ENCODE measurements at regions not wholly inside any gene's neighbourhood (a gene's known extent, or its start where the extent isn't known, plus 50 kb on each side); places are given as distances from the start of the nearest gene placed in this dataset.

DNA sequence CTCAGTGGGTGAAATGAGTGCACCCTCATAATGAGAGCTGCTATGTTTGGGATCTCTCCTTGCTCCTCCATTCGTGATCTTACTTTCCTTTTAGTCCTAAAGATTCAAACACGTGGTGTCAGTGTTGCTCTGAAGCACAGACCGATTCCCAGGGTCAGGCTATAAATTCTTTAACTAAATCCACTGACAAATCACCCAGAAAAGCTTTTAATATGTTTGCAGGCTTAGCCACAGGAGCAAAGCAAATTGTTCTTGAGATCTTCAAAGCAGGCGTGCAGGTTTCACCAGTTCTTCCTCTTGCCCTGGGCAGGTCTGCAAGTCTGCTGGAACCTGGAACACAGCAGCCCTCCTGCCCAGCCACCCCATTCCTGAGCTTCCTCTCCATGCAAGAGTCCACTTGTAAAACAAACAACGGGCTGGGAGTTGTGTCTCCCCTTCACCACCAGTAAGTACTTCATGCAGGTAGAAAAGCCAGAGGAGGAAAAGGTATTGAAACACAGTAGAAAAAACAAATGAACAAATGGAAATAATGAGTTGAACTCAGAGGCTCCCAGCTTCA lies 70.1 kb upstream of the ENPP6 start:
- TF ChIP-seq, protein P1, sequence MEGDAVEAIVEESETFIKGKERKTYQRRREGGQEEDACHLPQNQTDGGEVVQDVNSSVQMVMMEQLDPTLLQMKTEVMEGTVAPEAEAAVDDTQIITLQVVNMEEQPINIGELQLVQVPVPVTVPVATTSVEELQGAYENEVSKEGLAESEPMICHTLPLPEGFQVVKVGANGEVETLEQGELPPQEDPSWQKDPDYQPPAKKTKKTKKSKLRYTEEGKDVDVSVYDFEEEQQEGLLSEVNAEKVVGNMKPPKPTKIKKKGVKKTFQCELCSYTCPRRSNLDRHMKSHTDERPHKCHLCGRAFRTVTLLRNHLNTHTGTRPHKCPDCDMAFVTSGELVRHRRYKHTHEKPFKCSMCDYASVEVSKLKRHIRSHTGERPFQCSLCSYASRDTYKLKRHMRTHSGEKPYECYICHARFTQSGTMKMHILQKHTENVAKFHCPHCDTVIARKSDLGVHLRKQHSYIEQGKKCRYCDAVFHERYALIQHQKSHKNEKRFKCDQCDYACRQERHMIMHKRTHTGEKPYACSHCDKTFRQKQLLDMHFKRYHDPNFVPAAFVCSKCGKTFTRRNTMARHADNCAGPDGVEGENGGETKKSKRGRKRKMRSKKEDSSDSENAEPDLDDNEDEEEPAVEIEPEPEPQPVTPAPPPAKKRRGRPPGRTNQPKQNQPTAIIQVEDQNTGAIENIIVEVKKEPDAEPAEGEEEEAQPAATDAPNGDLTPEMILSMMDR (IDR thresholded peaks at IDR 0.05) = peak in 2 of 6 experiments; percentile 9 to 23
- TF ChIP-seq POLR2AphosphoS5 (IDR thresholded peaks at IDR 0.05) (no peak), EP300 (IDR thresholded peaks at IDR 0.05) (peak in 1 of 4 donors; percentile 22), POLR2A (IDR thresholded peaks at IDR 0.05) (no peak)
- Histone ChIP-seq H3K27ac (peak overlapping the region; percentile 55 to 76 (median 60)), H3K27me3 (no peaks in the 10 kb centered on the region), H3K36me3 (no peaks in the 10 kb centered on the region), H3K9me3 (no peaks in the 10 kb centered on the region), H3K4me3 (peak overlapping the region in 1 of 4 donors; percentile 11), H3K4me1 (peaks cover 6 to 23% (median 16%) of the 10 kb centered on the region in 4 donors)
- 18 to 26% methylated on average over 5 of the region's 5 CpGs for WGBS, 2 donors
- ATAC-seq (ENCODE audit: low FRiP score in 2 of 2) (peak; percentile 67 to 79), DNase-seq (peak in 1 of 2 donors; percentile 81)

DNA sequence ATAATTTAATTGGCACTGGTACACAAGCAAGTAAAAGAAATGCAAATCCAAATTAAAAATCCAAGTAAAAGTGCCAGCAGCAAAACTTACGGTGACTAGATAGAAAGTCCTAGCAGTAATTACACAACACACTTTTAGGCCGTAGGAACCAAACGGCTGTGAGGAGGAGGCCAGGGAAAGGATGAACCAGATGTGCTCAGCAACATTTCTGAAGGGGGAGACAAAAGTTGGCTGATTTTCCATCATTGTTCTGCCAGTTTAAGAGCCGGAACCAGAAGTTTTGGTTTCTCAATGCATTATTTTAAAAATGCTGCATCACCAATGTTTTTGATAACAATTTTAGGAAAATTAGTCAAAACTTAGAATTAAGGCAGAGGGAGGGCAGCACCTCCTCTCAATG lies 68.7 kb upstream of the ENPP6 start:
- WGBS, 2 donors = 68 to 82% methylated on average over 4 of the region's 4 CpGs
- TF ChIP-seq, protein P1 (IDR thresholded peaks at IDR 0.05) = no peak
- TF ChIP-seq POLR2A (IDR thresholded peaks at IDR 0.05) = no peak
- no peak for TF ChIP-seq EP300 (IDR thresholded peaks at IDR 0.05)
- TF ChIP-seq POLR2AphosphoS5 (IDR thresholded peaks at IDR 0.05) = no peak
- no peaks in the 10 kb centered on the region for H3K27me3 ChIP-seq
- H3K4me1 ChIP-seq = peaks cover 20 to 37% (median 28%) of the 10 kb centered on the region in 4 donors
- H3K4me3 ChIP-seq = no peak overlapping the region
- no peaks in the 10 kb centered on the region for H3K36me3 ChIP-seq
- no peak overlapping the region for H3K27ac ChIP-seq
- ATAC-seq (ENCODE audit: low FRiP score in 2 of 2) (no peak), DNase-seq (no peak)
- H3K9me3 ChIP-seq = no peaks in the 10 kb centered on the region

DNA sequence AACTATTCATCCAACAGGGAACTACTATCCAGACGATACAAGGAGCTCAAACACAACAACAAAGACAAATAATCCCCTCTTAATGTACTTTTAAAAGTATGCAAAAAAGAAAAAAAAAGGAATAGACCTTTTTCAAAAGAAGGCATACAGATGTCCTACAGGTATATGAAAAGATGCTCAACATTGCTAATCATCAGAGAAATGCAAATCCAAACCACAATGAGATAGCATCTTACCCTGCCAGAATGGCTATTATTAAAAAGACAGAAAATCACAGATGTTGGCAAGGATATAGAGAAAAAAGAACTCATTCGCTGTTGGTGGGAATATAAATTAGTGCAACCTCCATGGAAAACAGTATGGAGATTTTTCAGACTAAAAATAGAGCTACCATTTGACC lies 67.1 kb upstream of the ENPP6 start:
- no peaks in the 10 kb centered on the region for H3K9me3 ChIP-seq
- no peaks in the 10 kb centered on the region for H3K36me3 ChIP-seq
- H3K4me1 ChIP-seq = peaks cover 20 to 41% (median 33%) of the 10 kb centered on the region in 4 donors
- no peaks in the 10 kb centered on the region for H3K27me3 ChIP-seq
- no peak for ATAC-seq (ENCODE audit: low FRiP score in 2 of 2)
- TF ChIP-seq EP300 (IDR thresholded peaks at IDR 0.05) (no peak), POLR2AphosphoS5 (IDR thresholded peaks at IDR 0.05) (no peak), POLR2A (IDR thresholded peaks at IDR 0.05) (no peak)
- TF ChIP-seq, protein P1 (IDR thresholded peaks at IDR 0.05) = no peak
- H3K4me3 ChIP-seq = no peak overlapping the region
- DNase-seq = no peak
- H3K27ac ChIP-seq = no peak overlapping the region
- 76 to 83% methylated on average over 2 of the region's 2 CpGs for WGBS, 2 donors

DNA sequence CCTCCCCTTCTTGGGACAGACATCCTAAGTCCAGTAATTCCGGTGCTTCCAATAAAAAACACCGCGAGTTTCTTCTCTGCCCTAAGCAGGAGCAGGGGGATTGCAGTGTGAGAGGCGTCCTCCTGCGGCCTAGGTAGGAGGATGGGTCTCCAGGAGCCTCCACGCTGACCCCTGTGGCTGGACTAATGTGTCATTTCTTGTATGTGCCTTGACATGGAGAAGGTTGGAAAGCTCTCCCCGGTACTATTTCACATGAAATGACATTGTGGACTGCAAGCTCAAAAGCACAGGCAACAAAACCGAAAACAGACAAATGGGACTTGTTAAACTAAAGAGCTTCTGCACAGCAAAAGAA lies 66.6 kb upstream of the ENPP6 start:
- no peak for ATAC-seq (ENCODE audit: low FRiP score in 2 of 2)
- H3K4me3 ChIP-seq = peak overlapping the region in 3 of 4 donors; percentile 4 to 42 (median 17)
- no peak for TF ChIP-seq EP300 (IDR thresholded peaks at IDR 0.05)
- H3K36me3 ChIP-seq = no peaks in the 10 kb centered on the region
- 86 to 89% methylated on average over 8 of the region's 8 CpGs for WGBS, 2 donors
- no peak for DNase-seq
- no peaks in the 10 kb centered on the region for H3K27me3 ChIP-seq
- peak overlapping the region in 3 of 4 donors; percentile 70 to 78 (median 71) for H3K27ac ChIP-seq
- H3K4me1 ChIP-seq = peaks cover 20 to 41% (median 33%) of the 10 kb centered on the region in 4 donors
- H3K9me3 ChIP-seq = no peaks in the 10 kb centered on the region

DNA sequence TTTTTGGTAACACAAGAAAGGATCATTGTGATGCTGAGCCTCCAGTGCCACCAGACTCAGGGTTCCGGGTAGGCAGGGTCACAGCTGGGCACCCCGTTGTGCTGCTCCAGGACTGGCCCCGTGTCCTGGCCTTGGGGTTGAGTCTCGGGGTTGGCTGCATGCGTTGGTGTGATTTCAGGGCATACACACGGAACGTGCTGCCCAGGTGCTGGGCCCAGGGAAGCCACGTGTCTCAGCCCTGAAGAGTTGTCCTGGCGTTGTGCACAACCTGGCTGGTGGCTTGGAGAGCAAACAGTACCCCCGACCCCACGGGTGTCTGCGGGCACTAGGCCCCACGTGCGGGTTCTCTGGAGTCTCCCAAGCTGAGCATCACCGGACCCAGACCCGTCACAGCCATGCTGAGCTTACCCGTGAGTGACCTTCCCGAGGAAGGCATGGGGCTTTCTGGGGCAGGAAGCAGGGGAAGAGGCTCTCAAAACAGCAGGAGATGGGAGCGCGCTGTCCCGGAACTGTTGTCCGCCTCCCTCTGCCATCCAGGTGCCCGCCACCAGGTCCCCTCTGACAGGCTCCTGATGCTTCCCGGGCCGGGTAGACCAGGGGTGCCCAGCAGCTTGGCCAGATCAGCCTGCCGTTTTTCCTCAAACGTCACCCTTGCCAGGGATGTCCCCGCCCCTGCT lies 66.1 kb upstream of the ENPP6 start:
- TF ChIP-seq POLR2A (IDR thresholded peaks at IDR 0.05) = no peak
- Histone ChIP-seq H3K9me3 (no peaks in the 10 kb centered on the region), H3K4me1 (peaks cover 20 to 37% (median 30%) of the 10 kb centered on the region in 4 donors), H3K27me3 (no peaks in the 10 kb centered on the region), H3K4me3 (peak overlapping the region in 3 of 4 donors; percentile 4 to 42 (median 17)), H3K27ac (peak overlapping the region in 3 of 4 donors; percentile 70 to 78 (median 71)), H3K36me3 (no peaks in the 10 kb centered on the region)
- no peak for ATAC-seq (ENCODE audit: low FRiP score in 2 of 2)
- DNase-seq = peak in 1 of 2 donors; percentile 64
- WGBS, 2 donors = 60 to 91% methylated on average over 10 to 25 of the region's 28 CpGs
